ENCODE measurements at regions not wholly inside any gene's neighbourhood (a gene's known extent, or its start where the extent isn't known, plus 50 kb on each side); places are given as distances from the start of the nearest gene placed in this dataset.
"Not testable (repeated sequence)": the region's sequence is repeated elsewhere in the genome, so short reads cannot be mapped to it uniquely, and the experiment has no call there.

DNA sequence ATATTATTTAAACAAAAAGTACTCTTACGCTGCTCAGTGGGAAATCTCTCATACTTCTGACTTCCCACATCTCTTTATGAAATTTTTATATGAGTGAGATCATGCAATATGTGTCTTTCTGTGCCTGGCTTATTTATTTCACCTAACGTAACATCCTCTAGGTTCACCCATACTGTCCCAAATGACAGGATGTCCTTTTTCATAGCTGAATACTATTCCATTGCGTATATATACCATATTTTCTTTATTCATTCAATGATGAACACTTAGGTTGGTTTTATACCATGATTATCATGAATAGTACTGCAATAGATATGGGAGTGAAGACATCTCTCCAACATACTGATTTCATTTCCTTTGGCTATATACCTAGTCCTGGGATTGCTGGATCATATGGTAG is 57.8 kb upstream of the TPP2 start:
- no peaks in the 10 kb centered on the region for H3K4me1 Mint-ChIP-seq
- Histone ChIP-seq H3K36me3 (ENCODE audit: control insufficient read depth in 2 of 2, extremely low read depth in 1 of 2, insufficient read depth in 1 of 2, low read length in 1 of 2) (no peaks in the 10 kb centered on the region), H3K4me3 (ENCODE audit: control insufficient read depth in 1 of 2, extremely low read depth in 1 of 2, low read length in 1 of 2) (no peak overlapping the region), H3K4me1 (ENCODE audit: control insufficient read depth in 1 of 2, extremely low read depth in 1 of 2, insufficient read depth in 2 of 2, low read length in 2 of 2) (no peaks in the 10 kb centered on the region), H3K27ac (ENCODE audit: low read length) (no peak overlapping the region), H3K27me3 (replicated peaks in 1 of 2; ENCODE audit: control insufficient read depth in 2 of 2, extremely low read depth in 1 of 2, insufficient read depth in 2 of 2, low read length in 1 of 2) (peaks cover 0 to 14% of the 10 kb centered on the region in 2 experiments), H3K9me3 (no peaks in the 10 kb centered on the region)
- ChIA-PET POLR2A (no interaction called here), CTCF (no interaction called here)
- H3K27me3 Mint-ChIP-seq = peaks cover 13 to 15% of the 10 kb centered on the region in 2 donors
- no CpG with 5 or more reads among the region's 3 CpGs for WGBS (ENCODE audit: insufficient coverage)
- no peaks in the 10 kb centered on the region for H3K36me3 Mint-ChIP-seq
- DNase-seq (no peak), ATAC-seq (replicated peaks in 1 of 4) (no peak)
- H3K9me3 Mint-ChIP-seq = peaks cover 0 to 16% (median 7%) of the 10 kb centered on the region in 3 donors
- H3K4me3 Mint-ChIP-seq = no peak overlapping the region
- H3K27ac Mint-ChIP-seq = no peak overlapping the region

DNA sequence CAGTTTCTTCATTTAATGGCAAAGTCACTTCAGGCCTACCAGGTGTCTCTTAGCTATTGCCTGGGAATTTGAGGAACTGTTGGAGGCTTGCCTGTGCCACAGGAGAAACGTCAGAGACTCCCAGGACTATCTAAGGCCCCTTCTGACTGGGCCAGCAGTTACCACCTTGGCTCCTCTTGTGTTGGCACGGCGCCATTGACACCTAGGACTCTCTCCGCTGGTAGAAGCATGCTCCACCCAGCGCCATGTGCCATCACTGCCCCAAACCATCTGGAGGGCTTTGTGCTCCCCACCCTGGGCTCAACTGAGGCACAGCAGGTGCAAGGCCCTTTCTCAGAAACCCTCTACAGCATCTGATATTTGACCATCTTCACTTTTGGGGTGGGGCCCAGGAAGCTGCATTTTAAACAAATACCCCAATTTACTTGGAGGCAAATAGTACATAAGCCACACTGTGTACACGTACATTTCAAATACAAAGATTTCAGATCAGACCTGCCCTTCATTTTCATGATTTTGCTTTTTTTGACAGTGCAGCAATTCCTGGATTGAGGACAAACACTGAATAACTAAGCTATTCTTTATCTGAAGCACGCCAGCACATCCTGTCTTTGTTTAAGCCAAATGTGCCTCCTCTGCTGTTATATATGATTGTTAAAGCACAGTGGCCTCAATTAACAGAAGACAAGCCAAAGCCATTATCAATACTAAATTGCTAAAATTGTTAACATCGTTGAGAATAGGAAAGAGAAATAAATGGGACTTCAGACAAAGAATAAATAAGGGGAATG is 59.9 kb upstream of the TPP2 start:
- ATAC-seq (replicated peaks in 1 of 4) = no peak
- Histone ChIP-seq H3K4me3 (ENCODE audit: control insufficient read depth in 1 of 2, extremely low read depth in 1 of 2, low read length in 1 of 2) (no peak overlapping the region), H3K27me3 (replicated peaks in 1 of 2; ENCODE audit: control insufficient read depth in 2 of 2, extremely low read depth in 1 of 2, insufficient read depth in 2 of 2, low read length in 1 of 2) (peaks cover 0 to 14% of the 10 kb centered on the region in 2 experiments), H3K4me1 (ENCODE audit: control insufficient read depth in 1 of 2, extremely low read depth in 1 of 2, insufficient read depth in 2 of 2, low read length in 2 of 2) (no peaks in the 10 kb centered on the region), H3K36me3 (ENCODE audit: control insufficient read depth in 2 of 2, extremely low read depth in 1 of 2, insufficient read depth in 1 of 2, low read length in 1 of 2) (no peaks in the 10 kb centered on the region), H3K9me3 (no peaks in the 10 kb centered on the region), H3K27ac (ENCODE audit: low read length) (no peak overlapping the region)
- H3K27me3 Mint-ChIP-seq = peaks cover 12 to 15% of the 10 kb centered on the region in 2 donors
- no peak overlapping the region for H3K27ac Mint-ChIP-seq
- H3K9me3 Mint-ChIP-seq = peaks cover 0 to 7% (median 4%) of the 10 kb centered on the region in 3 donors
- POLR2A ChIA-PET = no interaction called here
- CTCF ChIA-PET = no interaction called here
- no peak overlapping the region for H3K4me3 Mint-ChIP-seq
- H3K36me3 Mint-ChIP-seq = no peaks in the 10 kb centered on the region
- no peak for DNase-seq
- 80% methylated on average over 6 of the region's 8 CpGs for WGBS (ENCODE audit: insufficient coverage)
- H3K4me1 Mint-ChIP-seq = no peaks in the 10 kb centered on the region

DNA sequence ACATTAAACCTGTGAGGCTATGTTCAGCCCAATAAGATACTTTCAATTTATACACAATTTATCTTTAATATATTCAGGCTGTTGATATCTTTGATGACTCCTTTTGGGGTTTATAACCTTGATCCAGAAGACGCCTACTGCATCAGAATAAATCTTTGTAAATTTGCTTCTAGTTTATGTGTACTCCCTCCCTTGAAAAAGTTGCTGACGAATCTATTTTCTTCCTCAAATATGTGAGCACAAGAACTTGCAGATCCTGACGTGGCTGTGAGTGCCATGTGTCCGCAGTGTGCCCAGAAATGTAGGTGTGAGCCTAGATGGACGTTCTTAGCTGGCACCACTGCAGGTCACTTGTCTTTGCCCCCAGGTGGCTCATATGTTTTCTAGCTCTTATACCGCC is 60.6 kb upstream of the TPP2 start:
- DNase-seq = no peak
- no peak for ATAC-seq (replicated peaks in 1 of 4)
- POLR2A ChIA-PET = no interaction called here
- Mint-ChIP-seq H3K4me1 (no peaks in the 10 kb centered on the region), H3K4me3 (no peak overlapping the region), H3K27me3 (peaks cover 11 to 15% of the 10 kb centered on the region in 2 donors), H3K9me3 (peaks cover 0 to 3% (median 0%) of the 10 kb centered on the region in 3 donors), H3K27ac (no peak overlapping the region), H3K36me3 (no peaks in the 10 kb centered on the region)
- no peak overlapping the region for H3K4me3 ChIP-seq (ENCODE audit: control insufficient read depth in 1 of 2, extremely low read depth in 1 of 2, low read length in 1 of 2)
- H3K4me1 ChIP-seq (ENCODE audit: control insufficient read depth in 1 of 2, extremely low read depth in 1 of 2, insufficient read depth in 2 of 2, low read length in 2 of 2) = no peaks in the 10 kb centered on the region
- 78% methylated on average over 3 of the region's 6 CpGs for WGBS (ENCODE audit: insufficient coverage)
- H3K27me3 ChIP-seq (replicated peaks in 1 of 2; ENCODE audit: control insufficient read depth in 2 of 2, extremely low read depth in 1 of 2, insufficient read depth in 2 of 2, low read length in 1 of 2) = peaks cover 0 to 9% of the 10 kb centered on the region in 2 experiments
- CTCF ChIA-PET = no interaction called here
- no peaks in the 10 kb centered on the region for H3K36me3 ChIP-seq (ENCODE audit: control insufficient read depth in 2 of 2, extremely low read depth in 1 of 2, insufficient read depth in 1 of 2, low read length in 1 of 2)
- H3K9me3 ChIP-seq = no peaks in the 10 kb centered on the region
- no peak overlapping the region for H3K27ac ChIP-seq (ENCODE audit: low read length)

DNA sequence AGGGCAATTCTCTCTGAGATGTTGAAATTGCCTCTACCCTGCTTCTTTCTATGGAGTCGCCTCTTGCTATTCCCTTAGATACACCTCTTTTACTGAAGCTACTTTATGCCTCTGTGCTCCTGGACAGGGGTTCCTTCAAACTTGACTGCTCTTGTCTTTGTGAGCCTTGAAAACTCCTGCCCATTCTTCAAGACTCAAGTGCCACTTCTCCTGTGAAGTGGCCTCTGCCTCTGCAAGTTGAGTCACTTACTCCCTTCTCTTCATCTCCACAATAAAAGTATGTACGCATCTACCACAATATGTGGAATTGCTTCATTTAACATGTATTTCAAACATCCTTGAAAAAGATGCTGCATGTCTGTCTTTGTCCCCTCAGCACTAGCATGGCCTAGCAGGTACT is 66.0 kb upstream of the TPP2 start:
- Histone ChIP-seq H3K27me3 (replicated peaks in 1 of 2; ENCODE audit: control insufficient read depth in 2 of 2, extremely low read depth in 1 of 2, insufficient read depth in 2 of 2, low read length in 1 of 2) (no peaks in the 10 kb centered on the region), H3K9me3 (no peaks in the 10 kb centered on the region), H3K4me3 (ENCODE audit: control insufficient read depth in 1 of 2, extremely low read depth in 1 of 2, low read length in 1 of 2) (no peak overlapping the region), H3K27ac (ENCODE audit: low read length) (no peak overlapping the region), H3K36me3 (ENCODE audit: control insufficient read depth in 2 of 2, extremely low read depth in 1 of 2, insufficient read depth in 1 of 2, low read length in 1 of 2) (no peaks in the 10 kb centered on the region), H3K4me1 (ENCODE audit: control insufficient read depth in 1 of 2, extremely low read depth in 1 of 2, insufficient read depth in 2 of 2, low read length in 2 of 2) (no peaks in the 10 kb centered on the region)
- DNase-seq = no peak
- Mint-ChIP-seq H3K4me3 (no peak overlapping the region), H3K9me3 (no peaks in the 10 kb centered on the region), H3K4me1 (no peaks in the 10 kb centered on the region), H3K27me3 (peaks cover 4 to 10% of the 10 kb centered on the region in 2 donors), H3K27ac (no peak overlapping the region), H3K36me3 (no peaks in the 10 kb centered on the region)
- no peak for ATAC-seq (replicated peaks in 1 of 4)
- WGBS (ENCODE audit: insufficient coverage) = no CpG with 5 or more reads among the region's 2 CpGs
- ChIA-PET CTCF (no interaction called here), POLR2A (no interaction called here)

DNA sequence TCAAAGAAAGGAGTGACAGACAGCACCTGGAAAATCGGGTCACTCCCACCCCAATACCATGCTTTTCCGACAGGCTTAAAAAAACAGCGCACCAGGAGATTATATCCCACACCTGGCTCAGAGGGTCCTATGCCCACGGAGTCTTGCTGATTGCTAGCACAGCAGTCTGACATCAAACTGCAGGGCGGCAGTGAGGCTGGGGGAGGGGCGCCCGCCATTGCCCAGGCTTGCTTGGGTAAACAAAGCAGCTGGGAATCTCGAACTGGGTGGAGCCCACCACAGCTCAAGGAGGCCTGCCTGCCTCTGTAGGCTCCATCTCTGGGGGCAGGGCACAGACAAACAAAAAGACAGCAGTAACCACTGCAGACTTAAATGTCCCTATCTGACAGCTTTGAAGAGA is 74.5 kb upstream of the TPP2 start:
- peaks cover 9 to 19% of the 10 kb centered on the region in 2 donors for H3K27me3 Mint-ChIP-seq
- H3K4me3 ChIP-seq (ENCODE audit: control insufficient read depth in 1 of 2, extremely low read depth in 1 of 2, low read length in 1 of 2); H3K4me1 Mint-ChIP-seq; H3K27ac ChIP-seq (ENCODE audit: low read length); POLR2A ChIA-PET; H3K4me3 Mint-ChIP-seq; CTCF ChIA-PET; DNase-seq; H3K36me3 Mint-ChIP-seq; H3K27ac Mint-ChIP-seq; H3K4me1 ChIP-seq (ENCODE audit: control insufficient read depth in 1 of 2, extremely low read depth in 1 of 2, insufficient read depth in 2 of 2, low read length in 2 of 2); H3K36me3 ChIP-seq (ENCODE audit: control insufficient read depth in 2 of 2, extremely low read depth in 1 of 2, insufficient read depth in 1 of 2, low read length in 1 of 2); H3K9me3 ChIP-seq; ATAC-seq (replicated peaks in 1 of 4); H3K9me3 Mint-ChIP-seq; H3K27me3 ChIP-seq (replicated peaks in 1 of 2; ENCODE audit: control insufficient read depth in 2 of 2, extremely low read depth in 1 of 2, insufficient read depth in 2 of 2, low read length in 1 of 2): not testable (repeated sequence)
- 82% methylated on average over 5 of the region's 8 CpGs for WGBS (ENCODE audit: insufficient coverage)

DNA sequence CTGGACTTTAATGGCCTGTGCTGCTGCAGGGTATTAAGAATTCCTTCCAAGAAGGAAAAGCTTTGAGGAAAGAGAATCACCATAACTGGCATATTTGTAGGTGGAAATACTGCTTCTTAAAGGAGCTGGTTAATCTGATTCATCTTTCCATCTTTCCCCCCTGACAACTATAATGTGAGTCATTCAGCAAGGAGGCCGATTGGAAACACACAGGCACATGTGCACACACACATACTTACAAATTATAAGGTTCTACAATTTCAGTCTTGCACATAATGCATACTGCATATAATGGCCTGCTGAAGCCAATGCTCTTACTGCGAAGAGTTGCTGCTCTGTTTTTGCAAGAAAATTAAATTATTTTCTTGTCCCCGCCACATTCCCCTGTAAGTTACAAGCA is 78.8 kb upstream of the TPP2 start:
- ChIA-PET CTCF (no interaction called here), POLR2A (no interaction called here)
- 84% methylated on average over 2 of the region's 3 CpGs for WGBS (ENCODE audit: insufficient coverage)
- H3K4me3 Mint-ChIP-seq = no peak overlapping the region
- no peaks in the 10 kb centered on the region for H3K27me3 ChIP-seq (replicated peaks in 1 of 2; ENCODE audit: control insufficient read depth in 2 of 2, extremely low read depth in 1 of 2, insufficient read depth in 2 of 2, low read length in 1 of 2)
- ATAC-seq (replicated peaks in 1 of 4) = no peak
- DNase-seq = no peak
- no peaks in the 10 kb centered on the region for H3K4me1 Mint-ChIP-seq
- H3K4me1 ChIP-seq (ENCODE audit: control insufficient read depth in 1 of 2, extremely low read depth in 1 of 2, insufficient read depth in 2 of 2, low read length in 2 of 2) = no peaks in the 10 kb centered on the region
- no peaks in the 10 kb centered on the region for H3K9me3 ChIP-seq
- H3K9me3 Mint-ChIP-seq = no peaks in the 10 kb centered on the region
- no peak overlapping the region for H3K27ac Mint-ChIP-seq
- no peak overlapping the region for H3K27ac ChIP-seq (ENCODE audit: low read length)
- H3K4me3 ChIP-seq (ENCODE audit: control insufficient read depth in 1 of 2, extremely low read depth in 1 of 2, low read length in 1 of 2) = no peak overlapping the region
- H3K36me3 Mint-ChIP-seq = no peaks in the 10 kb centered on the region
- H3K27me3 Mint-ChIP-seq = peaks cover 19% of the 10 kb centered on the region in 2 donors
- H3K36me3 ChIP-seq (ENCODE audit: control insufficient read depth in 2 of 2, extremely low read depth in 1 of 2, insufficient read depth in 1 of 2, low read length in 1 of 2) = no peaks in the 10 kb centered on the region

DNA sequence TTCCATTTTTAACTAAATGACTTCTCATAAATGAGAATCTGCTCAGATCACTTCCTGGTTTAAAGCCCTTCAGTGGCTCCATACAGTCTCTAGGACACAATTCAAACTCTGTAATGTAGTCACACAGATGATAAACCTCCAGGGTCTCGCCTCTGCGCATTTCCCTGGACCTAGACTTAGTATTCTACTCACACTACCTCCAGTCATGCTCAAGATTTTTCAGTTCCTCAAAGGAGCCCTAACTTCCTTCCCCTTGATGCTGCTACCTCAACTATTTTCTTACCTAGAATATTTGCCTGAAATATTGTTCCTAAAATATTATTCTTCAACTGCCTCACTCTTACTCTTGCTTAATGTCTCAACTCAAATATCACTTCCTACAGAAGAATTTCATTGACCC is 86.7 kb upstream of the TPP2 start:
- ATAC-seq (replicated peaks in 1 of 4) (no peak), DNase-seq (no peak)
- ChIA-PET CTCF (no interaction called here), POLR2A (no interaction called here)
- H3K27ac ChIP-seq (ENCODE audit: low read length) = no peak overlapping the region
- no peak overlapping the region for H3K27ac Mint-ChIP-seq
- H3K4me1 Mint-ChIP-seq = no peaks in the 10 kb centered on the region
- no peaks in the 10 kb centered on the region for H3K36me3 ChIP-seq (ENCODE audit: control insufficient read depth in 2 of 2, extremely low read depth in 1 of 2, insufficient read depth in 1 of 2, low read length in 1 of 2)
- no peaks in the 10 kb centered on the region for H3K36me3 Mint-ChIP-seq
- H3K27me3 Mint-ChIP-seq = peaks cover 10 to 19% of the 10 kb centered on the region in 2 donors
- H3K9me3 ChIP-seq = no peaks in the 10 kb centered on the region
- no peaks in the 10 kb centered on the region for H3K27me3 ChIP-seq (replicated peaks in 1 of 2; ENCODE audit: control insufficient read depth in 2 of 2, extremely low read depth in 1 of 2, insufficient read depth in 2 of 2, low read length in 1 of 2)
- H3K4me3 Mint-ChIP-seq = no peak overlapping the region
- H3K4me3 ChIP-seq (ENCODE audit: control insufficient read depth in 1 of 2, extremely low read depth in 1 of 2, low read length in 1 of 2) = no peak overlapping the region
- no peaks in the 10 kb centered on the region for H3K4me1 ChIP-seq (ENCODE audit: control insufficient read depth in 1 of 2, extremely low read depth in 1 of 2, insufficient read depth in 2 of 2, low read length in 2 of 2)
- 87% methylated on average over 2 of the region's 2 CpGs for WGBS (ENCODE audit: insufficient coverage)
- H3K9me3 Mint-ChIP-seq = peaks cover 11 to 15% (median 15%) of the 10 kb centered on the region in 3 donors
